Kidney glomerular epithelial cell (primary cell): ENCODE measurements at regions not wholly inside any gene's neighbourhood (a gene's known extent, or its start where the extent isn't known, plus 50 kb on each side); places are given as distances from the start of the nearest gene placed in this dataset.
"Not testable (repeated sequence)": the region's sequence is repeated elsewhere in the genome, so short reads cannot be mapped to it uniquely, and the experiment has no call there.

Source experiments
- DNase-seq: peaks from one replicate; lab custom pipeline; 2025; lab: John Stamatoyannopoulos, UW

DNA sequence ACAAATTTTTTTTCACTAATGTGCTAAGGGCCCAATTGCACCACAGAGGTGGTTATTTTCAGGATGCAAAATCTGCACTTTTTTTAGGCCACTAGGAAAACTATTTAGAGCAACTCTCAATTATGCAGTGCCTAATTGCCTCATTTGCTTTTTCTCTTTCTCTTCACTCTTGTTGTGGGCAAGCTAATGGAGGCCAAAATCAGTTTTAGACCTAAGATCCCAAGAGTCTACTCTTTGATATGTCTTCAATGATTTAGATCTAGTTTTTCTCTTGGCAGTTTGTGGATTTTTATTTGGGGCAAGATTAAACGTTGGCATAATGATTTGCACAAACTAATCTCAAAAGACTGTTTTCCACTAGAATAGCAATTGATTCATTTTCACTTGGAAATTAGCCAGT is 1996.9 kb downstream of the LRRC4C start:
- DNase-seq: no peak

DNA sequence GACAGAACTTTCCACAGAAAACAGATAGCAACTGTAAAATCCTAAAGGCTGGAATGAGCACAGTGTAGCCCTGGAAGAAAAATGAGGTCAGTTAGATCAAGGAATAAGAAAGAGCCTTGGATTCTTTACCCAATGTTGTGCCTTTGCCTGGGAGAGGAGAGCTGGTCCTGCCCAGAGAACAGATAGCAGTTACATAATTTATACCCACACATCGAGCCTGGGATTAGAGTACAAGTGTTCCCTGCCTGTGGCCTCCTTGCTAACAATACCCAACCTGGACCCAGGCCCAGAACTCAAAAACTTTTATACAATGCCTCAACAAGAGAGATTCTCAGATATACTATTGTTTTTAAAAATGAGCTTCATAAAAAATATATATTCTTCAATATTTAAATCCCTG is 1998.4 kb downstream of the LRRC4C start:
- DNase-seq: no peak

- no peak for DNase-seq
Measured at GRCh38 chr11:39459606-39460005, 1999.8 kb downstream of the LRRC4C start.

DNA sequence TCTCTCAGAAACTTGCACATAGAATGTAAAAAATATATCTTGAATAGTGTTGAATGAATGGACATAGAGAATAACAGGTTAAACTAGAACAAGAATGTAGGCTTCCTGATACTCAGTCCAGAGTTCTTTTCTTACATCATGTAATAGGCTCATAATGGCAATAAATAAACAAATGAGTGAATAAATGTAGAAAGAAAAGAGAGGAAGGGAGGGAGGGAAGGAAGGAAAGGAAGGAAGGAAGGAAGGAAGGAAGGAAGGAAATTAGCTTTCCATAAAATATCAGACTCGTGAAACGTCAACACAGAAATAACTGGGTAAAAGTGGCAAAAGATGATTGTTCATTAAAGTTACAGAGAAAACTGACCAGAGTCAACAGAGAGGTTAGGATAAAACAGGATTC is 2001.0 kb downstream of the LRRC4C start:
- no peak for DNase-seq

DNA sequence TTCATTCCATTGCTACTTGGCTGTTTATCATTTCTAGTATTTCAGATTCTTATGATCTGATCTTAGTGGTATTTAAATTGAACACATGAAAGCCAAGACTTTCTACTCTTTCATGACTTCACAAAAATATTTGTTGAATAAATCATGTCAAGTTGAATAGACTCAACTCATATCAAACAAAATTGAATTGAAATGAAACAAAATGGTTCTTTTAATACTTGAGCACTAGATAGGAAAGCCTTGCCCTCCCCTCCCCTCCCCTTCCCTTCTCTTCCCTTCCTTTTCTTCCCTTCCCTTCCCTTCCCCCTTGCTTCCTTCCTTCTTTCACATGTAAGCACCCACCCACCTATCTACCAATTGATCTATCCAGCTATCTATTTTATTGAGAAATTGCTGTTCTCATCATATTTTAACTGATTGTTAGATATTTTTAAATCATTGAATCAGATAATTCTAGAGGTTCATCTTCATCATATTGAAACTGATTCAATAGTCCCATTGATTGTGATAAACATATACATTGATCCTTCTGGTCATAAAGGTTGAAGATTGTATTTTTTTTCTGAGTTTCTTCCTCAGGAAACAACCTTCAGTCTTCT is 2015.9 kb downstream of the LRRC4C start:
- DNase-seq: no peak

- no peak for DNase-seq
Measured at GRCh38 chr11:39442177-39442576, 2017.3 kb downstream of the LRRC4C start.

- no peak for DNase-seq
Measured at GRCh38 chr11:39435641-39436040, 2023.8 kb downstream of the LRRC4C start.

DNA sequence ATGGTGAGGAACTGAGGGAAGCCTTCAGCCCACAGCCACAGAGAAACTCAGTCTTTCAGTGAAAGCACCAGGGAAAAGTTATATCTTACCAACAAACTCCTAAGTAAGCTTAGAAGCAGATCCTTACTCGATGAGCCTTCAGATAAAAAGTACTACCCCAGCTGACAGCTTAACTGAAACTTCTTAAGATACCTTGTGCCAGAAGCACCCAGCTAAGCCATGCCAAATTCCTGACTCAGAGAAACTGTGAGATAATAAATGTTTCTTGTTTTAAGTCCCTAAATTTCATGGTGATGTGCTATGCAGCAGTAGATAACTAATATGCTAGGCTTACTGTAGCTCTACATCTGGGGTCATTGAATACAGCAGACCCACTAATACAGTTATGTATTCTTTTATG is 2025.0 kb downstream of the LRRC4C start:
- no peak for DNase-seq

DNA sequence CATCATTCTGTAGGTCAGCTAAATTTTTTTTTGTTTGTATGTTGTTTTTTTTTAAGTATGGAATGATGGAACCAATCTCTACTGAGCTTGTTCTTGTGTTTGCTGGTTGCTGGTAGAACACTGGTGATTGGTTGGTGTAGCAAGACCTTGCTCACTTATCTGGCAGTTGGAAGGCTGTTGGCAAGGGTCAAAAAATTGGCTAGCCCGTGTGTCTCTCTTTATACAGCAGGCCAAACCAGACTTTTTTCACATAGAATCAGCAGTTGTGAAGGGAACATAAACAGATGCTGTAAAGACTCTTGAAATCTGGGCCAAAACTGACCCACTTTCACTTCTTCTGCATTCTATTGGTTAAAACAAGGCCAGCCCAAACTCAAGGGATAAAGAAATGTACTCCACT is 2026.5 kb downstream of the LRRC4C start:
- no peak for DNase-seq

GRCh38 chr11:39425226-39425625 is 2034.2 kb downstream of the LRRC4C start:
- no peak for DNase-seq

DNA sequence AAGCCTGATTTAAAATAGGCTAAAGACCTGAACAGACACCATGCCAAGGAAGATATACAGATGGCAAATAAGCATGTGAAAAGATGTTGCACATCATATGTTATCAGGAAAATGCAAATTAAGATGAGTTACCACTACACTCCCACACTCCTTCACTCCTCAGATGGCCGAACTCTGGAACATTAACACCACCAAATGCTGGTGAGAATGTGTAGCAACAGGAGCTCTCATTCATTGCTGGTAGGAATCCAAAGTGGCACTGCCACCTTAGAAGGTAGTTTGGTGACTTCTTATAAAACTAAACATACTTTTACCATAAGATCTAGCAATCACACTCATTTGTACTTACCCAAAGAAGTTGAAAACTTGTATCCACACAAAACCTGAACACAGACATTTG is 2047.3 kb downstream of the LRRC4C start:
- no peak for DNase-seq

DNA sequence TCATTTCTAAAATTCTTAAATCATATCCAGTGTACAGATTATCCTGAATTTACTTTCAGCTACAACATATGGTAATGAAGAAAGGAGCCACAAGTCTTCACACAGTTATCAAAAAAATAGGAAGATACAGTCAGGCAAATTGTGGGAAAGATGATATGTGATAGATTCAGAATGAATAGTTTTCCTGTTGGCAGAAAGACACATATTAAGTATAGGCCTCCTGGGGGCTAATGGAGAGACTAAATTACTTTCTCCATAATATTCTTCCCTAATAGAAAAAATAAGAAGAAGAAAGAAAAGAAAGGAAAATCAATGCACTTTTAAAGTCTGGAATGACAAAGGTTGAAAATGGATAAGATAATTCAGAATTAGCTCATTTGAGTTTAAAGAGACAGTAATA is 2073.5 kb downstream of the LRRC4C start:
- DNase-seq: no peak

GRCh38 chr11:39374963-39375698 is 2084.3 kb downstream of the LRRC4C start:
- peak; percentile 23 for DNase-seq

- no peak for DNase-seq
Measured at GRCh38 chr11:39367534-39367933, 2091.9 kb downstream of the LRRC4C start.

GRCh38 chr11:39365809-39366436 is 2093.5 kb downstream of the LRRC4C start:
- peak; percentile 71 for DNase-seq

GRCh38 chr11:39363571-39363970 is 2095.9 kb downstream of the LRRC4C start:
- DNase-seq: no peak

GRCh38 chr11:39361557-39361956 is 2097.9 kb downstream of the LRRC4C start:
- DNase-seq: no peak

DNA sequence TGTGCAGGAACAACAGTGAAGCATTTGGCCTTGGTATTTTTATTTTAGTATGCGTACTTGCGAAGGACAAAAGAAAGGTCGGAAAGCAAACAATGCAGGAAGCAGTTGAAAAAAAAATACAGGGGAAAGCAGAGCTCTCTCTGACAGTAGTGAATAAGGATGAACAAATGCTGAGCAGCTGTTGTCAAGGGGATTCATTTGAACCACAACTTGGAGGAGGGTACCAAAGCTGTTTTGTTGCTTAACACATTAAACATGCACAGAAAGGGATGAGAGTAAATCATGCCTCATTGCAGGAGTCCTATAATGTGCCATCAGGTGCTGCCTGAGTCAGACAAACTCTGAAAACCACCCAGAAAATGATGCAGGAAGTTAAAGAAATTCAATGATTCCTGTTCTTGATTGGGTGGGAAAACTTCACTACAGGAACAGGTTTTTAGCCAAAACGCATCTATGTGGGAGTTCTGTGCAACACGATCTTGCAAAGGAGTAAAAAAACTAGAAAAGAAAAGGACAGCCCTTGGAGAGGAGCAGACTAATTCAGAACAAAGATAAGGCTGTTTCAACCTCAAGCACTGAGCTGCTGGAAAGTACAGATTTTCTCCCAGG is 2113.5 kb downstream of the LRRC4C start:
- DNase-seq: no peak

GRCh38 chr11:39341461-39341860 is 2118.0 kb downstream of the LRRC4C start:
- no peak for DNase-seq

- not testable (repeated sequence) for DNase-seq
Measured at GRCh38 chr11:39333006-39333405, 2126.4 kb downstream of the LRRC4C start.

- no peak for DNase-seq
Measured at GRCh38 chr11:39327302-39327701, 2132.2 kb downstream of the LRRC4C start.

- not testable (repeated sequence) for DNase-seq
Measured at GRCh38 chr11:39311888-39312287, 2147.6 kb downstream of the LRRC4C start.

GRCh38 chr11:39304586-39304985 is 2154.9 kb downstream of the LRRC4C start:
- DNase-seq: no peak
